ENCODE measurements at regions not wholly inside any gene's neighbourhood (a gene's known extent, or its start where the extent isn't known, plus 50 kb on each side); places are given as distances from the start of the nearest gene placed in this dataset.
"Not testable (repeated sequence)": the region's sequence is repeated elsewhere in the genome, so short reads cannot be mapped to it uniquely, and the experiment has no call there.

DNA sequence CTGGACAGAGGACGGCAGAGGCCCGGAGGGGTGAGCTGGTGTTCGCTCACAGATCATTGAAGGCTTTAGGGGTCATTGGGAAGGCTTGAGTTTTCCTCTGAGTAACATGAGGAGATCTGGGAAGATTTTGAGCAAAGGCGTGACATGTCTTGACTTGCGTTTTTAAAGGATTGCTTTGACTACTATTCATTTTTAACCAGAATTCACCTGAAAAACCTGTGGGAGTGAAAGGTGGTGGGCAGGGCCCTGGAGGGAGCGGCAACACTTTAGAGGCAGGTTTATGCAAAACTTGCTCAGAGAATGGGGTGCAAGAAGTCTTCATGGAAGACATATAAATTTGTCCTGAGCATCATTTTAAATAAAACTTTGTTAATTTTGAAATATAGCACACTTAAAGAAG, 72.2 kb upstream of the EEF1E1 start:
- Histone ChIP-seq H3K9ac (no peak overlapping the region), H2AFZ (peak overlapping the region; percentile 48), H3K27ac (peak overlapping the region; percentile 12), H3K4me3 (ENCODE audit: low read depth, low read length) (no peak overlapping the region), H3K36me3 (ENCODE audit: control insufficient read depth, insufficient read depth, low read length) (no peaks in the 10 kb centered on the region), H3K4me2 (ENCODE audit: low read length) (no peak overlapping the region), H3K27me3 (ENCODE audit: control insufficient read depth, insufficient read depth, low read length) (no peaks in the 10 kb centered on the region), H3K9me3 (ENCODE audit: control insufficient read depth, low read length) (no peaks in the 10 kb centered on the region), H3K4me1 (peaks cover 14% of the 10 kb centered on the region), H3K79me2 (no peaks in the 10 kb centered on the region)
- TF ChIP-seq, protein P1, sequence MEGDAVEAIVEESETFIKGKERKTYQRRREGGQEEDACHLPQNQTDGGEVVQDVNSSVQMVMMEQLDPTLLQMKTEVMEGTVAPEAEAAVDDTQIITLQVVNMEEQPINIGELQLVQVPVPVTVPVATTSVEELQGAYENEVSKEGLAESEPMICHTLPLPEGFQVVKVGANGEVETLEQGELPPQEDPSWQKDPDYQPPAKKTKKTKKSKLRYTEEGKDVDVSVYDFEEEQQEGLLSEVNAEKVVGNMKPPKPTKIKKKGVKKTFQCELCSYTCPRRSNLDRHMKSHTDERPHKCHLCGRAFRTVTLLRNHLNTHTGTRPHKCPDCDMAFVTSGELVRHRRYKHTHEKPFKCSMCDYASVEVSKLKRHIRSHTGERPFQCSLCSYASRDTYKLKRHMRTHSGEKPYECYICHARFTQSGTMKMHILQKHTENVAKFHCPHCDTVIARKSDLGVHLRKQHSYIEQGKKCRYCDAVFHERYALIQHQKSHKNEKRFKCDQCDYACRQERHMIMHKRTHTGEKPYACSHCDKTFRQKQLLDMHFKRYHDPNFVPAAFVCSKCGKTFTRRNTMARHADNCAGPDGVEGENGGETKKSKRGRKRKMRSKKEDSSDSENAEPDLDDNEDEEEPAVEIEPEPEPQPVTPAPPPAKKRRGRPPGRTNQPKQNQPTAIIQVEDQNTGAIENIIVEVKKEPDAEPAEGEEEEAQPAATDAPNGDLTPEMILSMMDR (IDR thresholded peaks at IDR 0.05) = no peak

DNA sequence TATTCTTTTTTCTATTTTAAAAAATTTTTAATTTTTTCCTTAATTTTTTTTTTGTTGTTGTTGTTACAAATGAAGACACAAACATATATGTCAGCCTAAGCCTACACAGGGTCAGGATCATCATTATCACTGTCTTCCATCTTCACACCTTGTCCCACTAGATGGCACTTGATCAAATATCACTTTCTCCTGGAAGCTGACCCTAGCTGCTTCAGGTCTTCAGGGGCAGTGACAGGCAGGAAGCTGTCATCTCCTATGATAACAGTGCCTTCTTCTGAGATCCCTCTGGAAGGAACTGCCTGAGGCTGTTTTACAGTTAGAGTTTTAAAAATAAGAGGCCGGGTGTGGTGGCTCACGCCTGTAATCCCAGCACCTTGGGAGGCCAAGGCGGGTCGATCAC, 70.2 kb upstream of the EEF1E1 start:
- Histone ChIP-seq H3K27me3 (ENCODE audit: control insufficient read depth, insufficient read depth, low read length) (no peaks in the 10 kb centered on the region), H2AFZ (no peak overlapping the region), H3K36me3 (ENCODE audit: control insufficient read depth, insufficient read depth, low read length) (no peaks in the 10 kb centered on the region), H3K9me3 (ENCODE audit: control insufficient read depth, low read length) (no peaks in the 10 kb centered on the region), H3K79me2 (no peaks in the 10 kb centered on the region), H3K4me2 (ENCODE audit: low read length) (no peak overlapping the region), H3K4me3 (ENCODE audit: low read depth, low read length) (no peak overlapping the region), H3K27ac (no peak overlapping the region), H3K9ac (no peak overlapping the region), H3K4me1 (peaks cover 4% of the 10 kb centered on the region)
- TF ChIP-seq, protein P1 (IDR thresholded peaks at IDR 0.05) = no peak

DNA sequence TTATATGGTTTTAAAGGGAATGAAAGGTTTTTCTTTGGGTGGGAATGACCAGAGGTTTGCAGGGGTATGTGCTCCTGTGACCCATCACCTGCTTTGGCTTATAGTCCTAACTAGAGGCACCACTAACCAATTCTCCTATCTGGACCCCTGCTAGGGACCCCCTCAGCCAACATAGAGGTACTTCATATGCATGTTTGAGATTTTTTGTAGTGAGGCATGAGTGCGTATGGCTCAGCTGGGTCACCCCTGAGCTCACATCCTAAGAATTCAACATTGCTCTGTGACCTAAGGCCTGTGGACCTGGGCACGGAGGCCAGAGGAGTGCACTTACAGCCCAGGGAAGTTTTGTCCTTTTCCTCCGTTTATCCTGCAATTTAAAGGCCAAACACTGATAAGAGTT, 68.4 kb upstream of the EEF1E1 start:
- H3K36me3 ChIP-seq (ENCODE audit: control insufficient read depth, insufficient read depth, low read length) = no peaks in the 10 kb centered on the region
- no peaks in the 10 kb centered on the region for H3K27me3 ChIP-seq (ENCODE audit: control insufficient read depth, insufficient read depth, low read length)
- no peak overlapping the region for H3K27ac ChIP-seq
- no peaks in the 10 kb centered on the region for H3K79me2 ChIP-seq
- no peak overlapping the region for H3K4me2 ChIP-seq (ENCODE audit: low read length)
- H3K9ac ChIP-seq = no peak overlapping the region
- H2AFZ ChIP-seq = no peak overlapping the region
- H3K4me1 ChIP-seq = peaks cover 4% of the 10 kb centered on the region
- TF ChIP-seq, protein P1 (IDR thresholded peaks at IDR 0.05) = no peak
- H3K4me3 ChIP-seq (ENCODE audit: low read depth, low read length) = no peak overlapping the region
- H3K9me3 ChIP-seq (ENCODE audit: control insufficient read depth, low read length) = no peaks in the 10 kb centered on the region

DNA sequence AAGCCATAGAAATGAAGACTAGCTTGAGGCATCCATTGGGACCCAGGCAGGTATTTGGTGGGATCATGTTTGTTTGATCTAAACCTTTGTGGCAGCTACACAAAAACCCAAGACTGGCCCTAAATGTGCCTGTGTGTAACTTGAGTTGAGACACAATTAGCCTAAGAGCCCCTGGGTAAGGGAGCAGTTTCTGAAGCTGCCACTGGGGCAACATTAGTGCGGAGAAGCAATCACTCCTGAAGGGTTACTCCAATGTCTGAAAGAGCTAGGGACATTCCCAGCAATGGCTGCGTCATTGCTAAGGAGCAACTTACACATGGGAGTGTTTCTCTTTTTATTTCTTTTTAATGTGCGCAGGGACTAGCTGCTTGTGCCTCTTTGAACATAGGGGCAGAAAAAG, 67.9 kb upstream of the EEF1E1 start:
- Histone ChIP-seq H3K4me3 (ENCODE audit: low read depth, low read length) (no peak overlapping the region), H3K9me3 (ENCODE audit: control insufficient read depth, low read length) (no peaks in the 10 kb centered on the region), H3K4me2 (ENCODE audit: low read length) (no peak overlapping the region), H3K79me2 (no peaks in the 10 kb centered on the region), H3K9ac (no peak overlapping the region), H3K4me1 (peaks cover 4% of the 10 kb centered on the region), H2AFZ (no peak overlapping the region), H3K27ac (no peak overlapping the region), H3K36me3 (ENCODE audit: control insufficient read depth, insufficient read depth, low read length) (no peaks in the 10 kb centered on the region), H3K27me3 (ENCODE audit: control insufficient read depth, insufficient read depth, low read length) (no peaks in the 10 kb centered on the region)
- TF ChIP-seq, protein P1 (IDR thresholded peaks at IDR 0.05) = no peak

DNA sequence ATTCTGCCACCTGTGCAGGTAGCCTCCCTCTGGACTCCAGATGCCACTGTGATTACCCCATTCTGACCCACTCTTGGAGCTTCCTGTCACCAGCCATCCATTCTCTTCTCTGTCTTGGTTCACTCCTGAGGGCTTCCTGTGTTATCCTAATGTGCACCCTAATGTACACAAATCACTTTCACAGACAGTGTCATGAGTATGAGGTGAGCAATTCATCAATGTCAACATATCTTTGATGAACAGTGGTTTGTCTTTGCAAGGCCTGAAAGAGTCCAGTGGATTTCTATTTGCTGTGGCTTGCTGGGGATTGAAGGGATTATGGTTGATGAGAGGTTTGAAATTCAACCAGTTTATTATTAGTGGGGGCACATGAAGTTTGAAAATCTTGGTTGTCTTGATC, 63.8 kb upstream of the EEF1E1 start:
- Histone ChIP-seq H3K4me3 (ENCODE audit: low read depth, low read length) (no peak overlapping the region), H3K9me3 (ENCODE audit: control insufficient read depth, low read length) (no peaks in the 10 kb centered on the region), H3K4me1 (no peaks in the 10 kb centered on the region), H3K27me3 (ENCODE audit: control insufficient read depth, insufficient read depth, low read length) (no peaks in the 10 kb centered on the region), H2AFZ (no peak overlapping the region), H3K79me2 (no peaks in the 10 kb centered on the region), H3K27ac (no peak overlapping the region), H3K4me2 (ENCODE audit: low read length) (no peak overlapping the region), H3K36me3 (ENCODE audit: control insufficient read depth, insufficient read depth, low read length) (no peaks in the 10 kb centered on the region), H3K9ac (no peak overlapping the region)
- TF ChIP-seq, protein P1 (IDR thresholded peaks at IDR 0.05) = no peak

DNA sequence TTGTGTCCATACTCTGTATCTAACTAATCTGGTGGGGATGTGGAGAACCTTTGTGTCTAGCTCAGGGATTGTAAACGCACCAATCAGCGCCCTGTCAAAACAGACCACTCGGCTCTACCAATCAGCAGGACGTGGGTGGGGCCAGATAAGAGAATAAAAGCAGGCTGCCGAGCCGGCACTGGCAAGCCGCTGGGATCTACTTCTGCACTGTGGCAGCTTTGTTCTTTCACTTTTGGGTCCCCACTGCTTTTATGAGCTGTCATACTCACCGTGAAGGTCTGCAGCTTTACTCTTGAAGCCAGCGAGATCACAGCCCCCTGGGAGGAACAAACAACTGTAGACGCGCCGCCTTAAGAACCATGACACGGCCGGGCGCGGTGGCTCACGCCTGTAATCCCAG, 62.7 kb upstream of the EEF1E1 start:
- not testable (repeated sequence) for H3K9ac ChIP-seq; H3K36me3 ChIP-seq (ENCODE audit: control insufficient read depth, insufficient read depth, low read length); H2AFZ ChIP-seq; H3K9me3 ChIP-seq (ENCODE audit: control insufficient read depth, low read length); H3K79me2 ChIP-seq; H3K27me3 ChIP-seq (ENCODE audit: control insufficient read depth, insufficient read depth, low read length); H3K4me3 ChIP-seq (ENCODE audit: low read depth, low read length); H3K27ac ChIP-seq; H3K4me1 ChIP-seq; H3K4me2 ChIP-seq (ENCODE audit: low read length)

DNA sequence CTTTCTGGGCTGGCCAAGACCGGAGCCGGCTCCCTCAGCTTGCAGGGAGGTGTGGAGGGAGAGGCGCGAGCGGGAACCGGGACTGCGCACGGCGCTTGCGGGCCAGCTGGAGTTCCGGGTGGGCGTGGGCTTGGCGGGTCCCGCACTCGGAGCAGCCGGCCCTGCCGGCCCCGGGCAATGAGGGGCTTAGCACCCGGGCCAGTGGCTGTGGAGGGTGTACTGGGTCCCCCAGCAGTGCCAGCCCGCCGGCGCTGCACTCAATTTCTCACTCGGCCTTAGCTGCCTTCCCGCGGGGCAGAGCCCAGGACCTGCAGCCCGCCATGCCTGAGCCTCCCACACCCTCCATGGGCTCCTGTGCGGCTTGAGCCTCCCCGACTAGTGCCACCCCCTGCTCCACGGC, 61.9 kb upstream of the EEF1E1 start:
- not testable (repeated sequence) for H3K4me1 ChIP-seq; H3K9me3 ChIP-seq (ENCODE audit: control insufficient read depth, low read length); H3K4me2 ChIP-seq (ENCODE audit: low read length); H3K79me2 ChIP-seq; H3K9ac ChIP-seq; H3K27ac ChIP-seq; H2AFZ ChIP-seq; H3K4me3 ChIP-seq (ENCODE audit: low read depth, low read length); H3K36me3 ChIP-seq (ENCODE audit: control insufficient read depth, insufficient read depth, low read length); H3K27me3 ChIP-seq (ENCODE audit: control insufficient read depth, insufficient read depth, low read length)
